Upper lobe of left lung (tissue), 6 donors: ENCODE measurements at regions not wholly inside any gene's neighbourhood (a gene's known extent, or its start where the extent isn't known, plus 50 kb on each side); places are given as distances from the start of the nearest gene placed in this dataset.

ENCODE experiments used
- ATAC-seq, 2 donors: fragments of 200-7000 bp; cut with Tn5 transposase; one replicate each; pipeline ENCODE4 v1.9.1; 2022; ENCODE audit warnings: mild to moderate bottlenecking in 2 of 2, moderate library complexity in 2 of 2; ENCODE audit not compliant: low FRiP score in 2 of 2
- DNase-seq, 2 donors: peaks; one replicate each; pipeline ENCODE4 v3.0.0-alpha.2; 2019 to 2020
- H3K27ac ChIP-seq, 4 donors: fragments of 200-600 bp; sonication (generic); one replicate each; pipeline ENCODE4 v1.5.1; 2016 to 2019
- H3K27me3 ChIP-seq, 4 donors: fragments of 200-600 bp; sonication (generic); one replicate each; pipeline ENCODE4 v1.5.1; 2017 to 2019
- H3K36me3 ChIP-seq, 4 donors: fragments of 200-600 bp; sonication (generic); one replicate each; pipeline ENCODE4 v1.5.1; 2016 to 2019
- H3K4me1 ChIP-seq, 4 donors: fragments of 200-600 bp; sonication (generic); one replicate each; pipeline ENCODE4 v1.5.1; 2018 to 2019
- H3K4me3 ChIP-seq, 4 donors: fragments of 200-600 bp; sonication (generic); one replicate each; pipeline ENCODE4 v1.5.1; 2017 to 2019; ENCODE audit warnings: mild to moderate bottlenecking in 2 of 4, moderate library complexity in 1 of 4
- H3K9me3 ChIP-seq, 4 donors: fragments of 200-600 bp; sonication (generic); one replicate each; pipeline ENCODE4 v1.5.1; 2018 to 2019
- EP300 ChIP-seq, 4 donors: sonication (generic); formaldehyde crosslinking; IDR thresholded peaks; one replicate each; pipeline ENCODE4 v1.5.1; 2017; ENCODE audit warnings: antibody characterized with exemption in 4 of 4, control low read depth in 2 of 4
- POLR2A ChIP-seq, 4 donors: fragments of 450-650 bp; IDR thresholded peaks; one replicate each; pipeline ENCODE4 v1.5.1; 2016 to 2017; ENCODE audit warnings: antibody characterized with exemption in 4 of 4, mild to moderate bottlenecking in 2 of 4
- POLR2AphosphoS5 ChIP-seq, 2 donors: sonication (generic); formaldehyde crosslinking; IDR thresholded peaks; one replicate each; pipeline ENCODE4 v1.5.1; 2017; ENCODE audit warnings: antibody characterized with exemption in 2 of 2
- WGBS, 2 donors: methylation state at CpG; one replicate each; pipeline ENCODE4 v1.1.5; 2017 to 2018; 5-methylcytosine and 5-hydroxymethylcytosine counted together
- TF ChIP-seq, protein P1 (sequence below), 6 experiments: fragments of 450-650 bp in 4 of 6; fragments of 200-600 bp in 2 of 6; sonication (generic) in 2 of 6; IDR thresholded peaks; one replicate each; pipeline ENCODE4 v1.5.1; 2016 to 2019; ENCODE audit warnings: antibody characterized with exemption in 6 of 6
- donor health status: DM: no; HTN: no; CAD: no; lungs with moderate emphysema.
- donor health status: DM: no; HTN: yes; CAD: no; lungs with severe emphysema.

DNA sequence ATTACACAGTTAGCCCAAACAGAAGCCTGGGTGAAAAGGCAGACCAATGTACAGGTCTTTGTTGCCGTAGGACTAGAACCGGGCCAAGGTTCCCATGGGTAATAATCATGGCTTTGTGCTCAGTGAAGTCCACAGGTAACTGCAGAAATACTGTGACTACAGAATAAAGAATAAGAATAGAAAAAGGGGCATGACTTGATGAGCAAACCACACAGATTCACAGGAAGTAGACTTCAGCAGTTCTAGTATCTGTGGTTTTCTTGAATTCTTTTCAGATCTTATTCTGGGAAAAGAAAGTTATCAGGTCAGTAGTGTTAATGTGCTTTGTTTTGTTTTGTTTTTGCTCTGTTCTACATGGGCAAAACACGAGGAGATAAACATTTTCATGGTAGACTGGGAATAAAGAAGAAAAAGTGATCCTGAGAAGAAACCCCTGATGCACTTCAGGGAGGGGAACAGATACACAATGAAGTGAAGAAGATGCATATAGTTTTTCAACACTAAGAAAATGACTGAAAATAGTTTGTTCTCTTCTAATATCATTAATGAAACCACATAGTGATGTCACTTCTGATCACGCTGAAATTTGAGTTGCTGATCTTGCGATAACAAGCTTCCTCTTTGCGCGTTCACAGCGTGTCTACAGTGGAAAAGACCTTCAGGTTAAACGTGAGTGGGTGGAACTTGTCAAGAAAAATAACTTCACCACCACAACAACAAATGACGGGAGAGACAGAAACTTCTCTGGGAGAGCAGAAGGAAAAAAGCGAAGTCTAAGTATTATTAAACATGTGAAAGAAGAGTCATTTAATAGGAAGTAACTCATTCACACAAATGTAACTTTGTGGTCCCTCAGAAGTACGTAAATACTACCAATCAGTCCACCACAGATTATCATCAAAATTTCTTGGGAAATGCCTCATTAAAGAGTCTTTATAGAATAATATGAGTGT, 315.8 kb upstream of the SATB1 start:
- peak in 1 of 2 donors; percentile 48 for DNase-seq
- H3K4me3 ChIP-seq, result no peak overlapping the region
- peak in 1 of 2 donors; percentile 66 for ATAC-seq
- H3K9me3 ChIP-seq, result no peaks in the 10 kb centered on the region
- TF ChIP-seq POLR2A (IDR thresholded peaks at IDR 0.05), result no peak
- TF ChIP-seq, protein P1, sequence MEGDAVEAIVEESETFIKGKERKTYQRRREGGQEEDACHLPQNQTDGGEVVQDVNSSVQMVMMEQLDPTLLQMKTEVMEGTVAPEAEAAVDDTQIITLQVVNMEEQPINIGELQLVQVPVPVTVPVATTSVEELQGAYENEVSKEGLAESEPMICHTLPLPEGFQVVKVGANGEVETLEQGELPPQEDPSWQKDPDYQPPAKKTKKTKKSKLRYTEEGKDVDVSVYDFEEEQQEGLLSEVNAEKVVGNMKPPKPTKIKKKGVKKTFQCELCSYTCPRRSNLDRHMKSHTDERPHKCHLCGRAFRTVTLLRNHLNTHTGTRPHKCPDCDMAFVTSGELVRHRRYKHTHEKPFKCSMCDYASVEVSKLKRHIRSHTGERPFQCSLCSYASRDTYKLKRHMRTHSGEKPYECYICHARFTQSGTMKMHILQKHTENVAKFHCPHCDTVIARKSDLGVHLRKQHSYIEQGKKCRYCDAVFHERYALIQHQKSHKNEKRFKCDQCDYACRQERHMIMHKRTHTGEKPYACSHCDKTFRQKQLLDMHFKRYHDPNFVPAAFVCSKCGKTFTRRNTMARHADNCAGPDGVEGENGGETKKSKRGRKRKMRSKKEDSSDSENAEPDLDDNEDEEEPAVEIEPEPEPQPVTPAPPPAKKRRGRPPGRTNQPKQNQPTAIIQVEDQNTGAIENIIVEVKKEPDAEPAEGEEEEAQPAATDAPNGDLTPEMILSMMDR (IDR thresholded peaks at IDR 0.05), result no peak
- TF ChIP-seq EP300 (IDR thresholded peaks at IDR 0.05), result peak in 1 of 4 donors; percentile 1
- TF ChIP-seq POLR2AphosphoS5 (IDR thresholded peaks at IDR 0.05), result peak; percentile 22 to 24
- 58 to 64% methylated on average over 12 of the region's 12 CpGs for WGBS, 2 donors
- no peaks in the 10 kb centered on the region for H3K4me1 ChIP-seq
- no peaks in the 10 kb centered on the region for H3K27me3 ChIP-seq
- H3K36me3 ChIP-seq, result no peaks in the 10 kb centered on the region
- peak overlapping the region in 2 of 4 donors; percentile 19 to 32 for H3K27ac ChIP-seq

DNA sequence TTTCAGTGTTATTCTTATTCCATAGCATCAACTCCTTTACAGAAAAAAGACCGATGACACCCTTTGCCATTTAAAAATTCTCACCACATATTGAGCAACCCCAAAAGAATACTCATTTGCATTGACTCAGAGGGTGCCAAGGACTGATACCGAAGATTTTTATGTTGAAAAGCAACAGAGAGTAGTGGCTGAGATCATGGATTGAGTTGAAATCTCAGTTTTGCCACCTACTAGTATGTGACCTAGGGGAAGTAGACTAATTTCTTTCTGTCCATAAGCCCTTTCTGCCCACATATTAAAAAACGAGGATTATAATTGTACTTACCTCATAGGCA, 313.9 kb upstream of the SATB1 start:
- no peaks in the 10 kb centered on the region for H3K36me3 ChIP-seq
- no peak for TF ChIP-seq POLR2A (IDR thresholded peaks at IDR 0.05)
- TF ChIP-seq, protein P1 (IDR thresholded peaks at IDR 0.05), result no peak
- no peak for TF ChIP-seq EP300 (IDR thresholded peaks at IDR 0.05)
- TF ChIP-seq POLR2AphosphoS5 (IDR thresholded peaks at IDR 0.05), result no peak
- no peaks in the 10 kb centered on the region for H3K9me3 ChIP-seq
- DNase-seq, result no peak
- ATAC-seq, result no peak
- WGBS, 2 donors, result 64 to 72% methylated on average over 3 of the region's 3 CpGs
- H3K4me3 ChIP-seq, result no peak overlapping the region
- H3K27ac ChIP-seq, result no peak overlapping the region
- no peaks in the 10 kb centered on the region for H3K27me3 ChIP-seq
- no peaks in the 10 kb centered on the region for H3K4me1 ChIP-seq

DNA sequence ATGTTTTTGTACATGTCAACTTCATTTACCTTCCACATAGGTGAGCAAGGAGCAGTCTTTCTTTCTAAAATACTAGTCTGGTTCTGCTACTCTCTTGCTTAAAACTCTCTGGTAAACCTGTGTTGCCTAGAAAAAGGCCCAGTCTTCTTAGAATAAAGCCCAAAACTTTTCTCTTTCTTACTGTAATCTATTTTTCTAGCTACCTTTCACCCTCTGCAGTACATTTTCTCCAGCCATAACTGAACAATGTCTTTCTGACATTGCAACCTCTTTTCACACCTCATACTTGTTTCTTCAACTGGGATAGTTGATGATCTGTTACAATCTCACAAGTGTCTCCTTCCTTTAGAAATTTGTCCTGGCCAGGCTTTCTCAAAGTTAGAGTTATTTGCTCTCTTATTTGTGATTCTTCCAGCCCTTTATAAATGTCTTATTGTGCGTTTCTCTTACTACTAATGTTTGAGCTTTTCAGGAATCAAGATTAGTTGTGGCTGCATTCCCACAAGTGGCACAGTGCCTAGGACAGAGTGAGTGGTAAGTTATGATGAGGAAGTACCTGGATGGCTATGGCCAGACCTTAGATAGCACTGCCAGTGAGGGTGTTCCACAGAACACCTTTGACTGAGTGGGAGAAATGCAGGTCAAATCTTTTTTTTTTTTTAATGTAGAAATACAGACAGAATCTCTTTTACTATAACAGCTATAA, 313.4 kb upstream of the SATB1 start:
- DNase-seq (no peak), ATAC-seq (no peak)
- H3K4me1 ChIP-seq, result no peaks in the 10 kb centered on the region
- 71 to 80% methylated on average over 1 of the region's 1 CpG for WGBS, 2 donors
- H3K4me3 ChIP-seq, result no peak overlapping the region
- no peaks in the 10 kb centered on the region for H3K27me3 ChIP-seq
- TF ChIP-seq POLR2A (IDR thresholded peaks at IDR 0.05) (no peak), POLR2AphosphoS5 (IDR thresholded peaks at IDR 0.05) (no peak), EP300 (IDR thresholded peaks at IDR 0.05) (no peak)
- TF ChIP-seq, protein P1 (IDR thresholded peaks at IDR 0.05), result no peak
- no peaks in the 10 kb centered on the region for H3K9me3 ChIP-seq
- no peak overlapping the region for H3K27ac ChIP-seq
- no peaks in the 10 kb centered on the region for H3K36me3 ChIP-seq

DNA sequence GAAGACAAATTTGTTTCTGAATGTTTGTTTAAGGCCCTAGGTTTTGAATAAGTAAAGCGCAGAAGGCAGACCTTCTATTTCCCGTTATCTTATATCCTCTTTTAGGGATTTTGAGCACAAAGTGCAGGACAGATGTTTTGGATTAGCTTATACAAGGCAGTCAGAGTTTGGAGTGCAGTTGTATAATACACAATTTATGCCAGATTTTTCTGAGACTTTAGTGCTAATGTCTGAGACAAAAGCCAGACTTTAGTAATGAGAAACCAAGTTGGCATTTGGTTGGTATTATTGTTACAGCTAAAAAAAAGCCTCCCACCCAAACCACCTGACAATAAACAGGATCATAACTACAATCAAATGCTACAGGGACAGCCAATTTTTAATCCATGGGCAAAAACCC, 309.9 kb upstream of the SATB1 start:
- Histone ChIP-seq H3K4me3 (no peak overlapping the region), H3K36me3 (no peaks in the 10 kb centered on the region), H3K27ac (no peak overlapping the region), H3K4me1 (no peaks in the 10 kb centered on the region), H3K9me3 (no peaks in the 10 kb centered on the region), H3K27me3 (no peaks in the 10 kb centered on the region)
- 77 to 97% methylated on average over 2 of the region's 2 CpGs for WGBS, 2 donors
- TF ChIP-seq EP300 (IDR thresholded peaks at IDR 0.05) (no peak), POLR2AphosphoS5 (IDR thresholded peaks at IDR 0.05) (no peak), POLR2A (IDR thresholded peaks at IDR 0.05) (no peak)
- TF ChIP-seq, protein P1 (IDR thresholded peaks at IDR 0.05), result no peak
- no peak for ATAC-seq
- no peak for DNase-seq
